Common myeloid progenitor, CD34-positive (primary cell): ENCODE measurements at regions not wholly inside any gene's neighbourhood (a gene's known extent, or its start where the extent isn't known, plus 50 kb on each side); places are given as distances from the start of the nearest gene placed in this dataset.

Experiments
- CTCF ChIA-PET: fragments of 350-600 bp; sonication (Branson Sonifier 250); formaldehyde crosslinking; loops from one replicate; lab custom pipeline; 2021; ENCODE audit warnings: antibody characterized with exemption; lab: Charles Lee
- POLR2A ChIA-PET: fragments of 350-600 bp; sonication (Branson Sonifier 250); formaldehyde crosslinking; loops from one replicate; lab custom pipeline; 2021; ENCODE audit warnings: antibody characterized with exemption; lab: Charles Lee
- DNase-seq, 3 donors: peaks; one replicate each; pipeline versions ENCODE4 v3.0.0 to v3.0.0-alpha.2; 2013
- H3K27ac ChIP-seq, 2 experiments: 1 replicate in 1 of 2; 2 replicates in 1 of 2; pipeline ENCODE4 v1.7.0; 2013; ENCODE audit warnings: inconsistent platforms in 2 of 2, low read length in 2 of 2, mild to moderate bottlenecking in 2 of 2, low read depth in 1 of 2, moderate library complexity in 1 of 2; ENCODE audit not compliant: severe bottlenecking in 2 of 2, insufficient read depth in 1 of 2, poor library complexity in 1 of 2
- H3K27me3 ChIP-seq, 5 experiments: replicated peaks in 2 of 5; 1 replicate in 3 of 5; 2 replicates in 2 of 5; pipeline versions ENCODE4 v1.6.1 to v1.7.0; 2013; ENCODE audit warnings: low read length in 4 of 5, mild to moderate bottlenecking in 2 of 5, moderate library complexity in 2 of 5, inconsistent platforms in 1 of 5; ENCODE audit not compliant: insufficient read depth in 5 of 5, control insufficient read depth in 4 of 5
- H3K36me3 ChIP-seq, 4 experiments: 1 replicate in 2 of 4; 2 replicates in 2 of 4; pipeline versions ENCODE4 v1.6.1 to v1.7.0; 2013; ENCODE audit warnings: low read length in 3 of 4, control low read depth in 1 of 4, mild to moderate bottlenecking in 1 of 4; ENCODE audit not compliant: control insufficient read depth in 4 of 4, insufficient read depth in 4 of 4
- H3K4me1 ChIP-seq, 4 experiments: 1 replicate in 3 of 4; 2 replicates in 1 of 4; pipeline versions ENCODE4 v1.6.1 to v1.7.1; 2013; ENCODE audit warnings: low read length in 3 of 4, mild to moderate bottlenecking in 3 of 4, control low read depth in 1 of 4, inconsistent platforms in 1 of 4, moderate library complexity in 1 of 4; ENCODE audit not compliant: control insufficient read depth in 4 of 4, insufficient read depth in 4 of 4; ENCODE audit errors: control extremely low read depth in 1 of 4
- H3K4me3 ChIP-seq, 7 experiments: 1 replicate in 4 of 7; 2 replicates in 3 of 7; pipeline versions ENCODE4 v1.5.1 to v1.7.0; 2013; ENCODE audit warnings: mild to moderate bottlenecking in 7 of 7, low read length in 6 of 7, moderate library complexity in 6 of 7, inconsistent platforms in 2 of 7, low read depth in 2 of 7, control low read depth in 1 of 7; ENCODE audit not compliant: insufficient read depth in 4 of 7, control insufficient read depth in 1 of 7; ENCODE audit errors: extremely low read depth in 1 of 7
- H3K9me3 ChIP-seq, 5 experiments: 1 replicate in 4 of 5; 2 replicates in 1 of 5; pipeline versions ENCODE4 v1.6.1 to v1.7.1; 2013; ENCODE audit warnings: low read length in 4 of 5, mild to moderate bottlenecking in 2 of 5, inconsistent platforms in 1 of 5, low read depth in 1 of 5, moderate library complexity in 1 of 5; ENCODE audit not compliant: control insufficient read depth in 4 of 5, insufficient read depth in 2 of 5; ENCODE audit errors: control extremely low read depth in 1 of 5
- WGBS: methylation state at CpG from one replicate; pipeline ENCODE4 v1.1.5; 2013; ENCODE audit not compliant: insufficient coverage; 5-methylcytosine and 5-hydroxymethylcytosine counted together

- H3K27me3 ChIP-seq, result no peaks in the 10 kb centered on the region
- no peak overlapping the region for H3K27ac ChIP-seq
- no peaks in the 10 kb centered on the region for H3K9me3 ChIP-seq
- CTCF ChIA-PET, result no interaction called here
- H3K4me3 ChIP-seq, result no peak overlapping the region
- H3K4me1 ChIP-seq, result no peaks in the 10 kb centered on the region
- H3K36me3 ChIP-seq, result no peaks in the 10 kb centered on the region
- WGBS, result 92% methylated on average over 1 of the region's 2 CpGs
- POLR2A ChIA-PET, result no interaction called here
- no peak for DNase-seq
Measured at GRCh38 chr4:66229885-66230284, 559.6 kb upstream of the EPHA5 start.

- Histone ChIP-seq H3K9me3 (no peaks in the 10 kb centered on the region), H3K27ac (no peak overlapping the region), H3K36me3 (no peaks in the 10 kb centered on the region), H3K4me1 (no peaks in the 10 kb centered on the region), H3K27me3 (no peaks in the 10 kb centered on the region), H3K4me3 (no peak overlapping the region)
- DNase-seq, result no peak
- POLR2A ChIA-PET, result no interaction called here
- no CpG with 5 or more reads among the region's 1 CpG for WGBS
- CTCF ChIA-PET, result no interaction called here
Measured at GRCh38 chr4:66225539-66225938, 555.2 kb upstream of the EPHA5 start.

- Histone ChIP-seq H3K27ac (no peak overlapping the region), H3K4me1 (no peaks in the 10 kb centered on the region), H3K27me3 (no peaks in the 10 kb centered on the region), H3K9me3 (no peaks in the 10 kb centered on the region), H3K4me3 (no peak overlapping the region), H3K36me3 (no peaks in the 10 kb centered on the region)
- 87% methylated on average over 5 of the region's 9 CpGs for WGBS
- CTCF ChIA-PET, result no interaction called here
- POLR2A ChIA-PET, result no interaction called here
- DNase-seq, result no peak
Measured at GRCh38 chr4:66223068-66223703, 552.9 kb upstream of the EPHA5 start.

- CTCF ChIA-PET, result no interaction called here
- Histone ChIP-seq H3K9me3 (no peaks in the 10 kb centered on the region), H3K4me1 (no peaks in the 10 kb centered on the region), H3K36me3 (no peaks in the 10 kb centered on the region), H3K27ac (no peak overlapping the region), H3K27me3 (no peaks in the 10 kb centered on the region), H3K4me3 (no peak overlapping the region)
- no peak for DNase-seq
- POLR2A ChIA-PET, result no interaction called here
- 80% methylated on average over 1 of the region's 2 CpGs for WGBS
Measured at GRCh38 chr4:66219401-66219800, 549.1 kb upstream of the EPHA5 start.

- Histone ChIP-seq H3K4me3 (no peak overlapping the region), H3K36me3 (no peaks in the 10 kb centered on the region), H3K27me3 (no peaks in the 10 kb centered on the region), H3K4me1 (no peaks in the 10 kb centered on the region), H3K27ac (no peak overlapping the region), H3K9me3 (no peaks in the 10 kb centered on the region)
- no peak for DNase-seq
- POLR2A ChIA-PET, result no interaction called here
- CTCF ChIA-PET, result no interaction called here
Measured at GRCh38 chr4:66216252-66216651, 546.0 kb upstream of the EPHA5 start.

- DNase-seq, result no peak
- ChIA-PET CTCF (no interaction called here), POLR2A (no interaction called here)
- WGBS, result 80% methylated on average over 1 of the region's 5 CpGs
- Histone ChIP-seq H3K4me3 (no peak overlapping the region), H3K36me3 (no peaks in the 10 kb centered on the region), H3K27ac (no peak overlapping the region), H3K9me3 (peaks cover 0 to 4% (median 0%) of the 10 kb centered on the region in 5 experiments), H3K4me1 (no peaks in the 10 kb centered on the region), H3K27me3 (no peaks in the 10 kb centered on the region)
Measured at GRCh38 chr4:66212489-66212888, 542.2 kb upstream of the EPHA5 start.

- no peaks in the 10 kb centered on the region for H3K27me3 ChIP-seq
- POLR2A ChIA-PET, result no interaction called here
- no peak overlapping the region for H3K4me3 ChIP-seq
- CTCF ChIA-PET, result no interaction called here
- no peak for DNase-seq
- H3K9me3 ChIP-seq, result peaks cover 0 to 4% (median 0%) of the 10 kb centered on the region in 5 experiments
- H3K4me1 ChIP-seq, result no peaks in the 10 kb centered on the region
- no peaks in the 10 kb centered on the region for H3K36me3 ChIP-seq
- H3K27ac ChIP-seq, result no peak overlapping the region
- WGBS, result 100% methylated on average over 1 of the region's 3 CpGs
Measured at GRCh38 chr4:66204534-66205247, 534.4 kb upstream of the EPHA5 start.
